DOHH2 (cell line): ENCODE measurements at regions not wholly inside any gene's neighbourhood (a gene's known extent, or its start where the extent isn't known, plus 50 kb on each side); places are given as distances from the start of the nearest gene placed in this dataset.

Experiments used
- EZH2phosphoT487 ChIP-seq: fragments of 200-600 bp; sonication (generic); IDR thresholded peaks from 2 replicates; pipeline ENCODE4 v1.6.1; 2017; ENCODE audit warnings: borderline replicate concordance, mild to moderate bottlenecking, antibody characterized with exemption, low read length, moderate library complexity, mixed read lengths
- TF ChIP-seq, protein P1 (sequence below): fragments of 200-600 bp; sonication (generic); IDR thresholded peaks from one replicate; pipeline ENCODE4 v1.5.1; 2014; ENCODE audit warnings: antibody characterized with exemption, mild to moderate bottlenecking, low read depth, low read length; ENCODE audit not compliant: poor library complexity, severe bottlenecking

DNA sequence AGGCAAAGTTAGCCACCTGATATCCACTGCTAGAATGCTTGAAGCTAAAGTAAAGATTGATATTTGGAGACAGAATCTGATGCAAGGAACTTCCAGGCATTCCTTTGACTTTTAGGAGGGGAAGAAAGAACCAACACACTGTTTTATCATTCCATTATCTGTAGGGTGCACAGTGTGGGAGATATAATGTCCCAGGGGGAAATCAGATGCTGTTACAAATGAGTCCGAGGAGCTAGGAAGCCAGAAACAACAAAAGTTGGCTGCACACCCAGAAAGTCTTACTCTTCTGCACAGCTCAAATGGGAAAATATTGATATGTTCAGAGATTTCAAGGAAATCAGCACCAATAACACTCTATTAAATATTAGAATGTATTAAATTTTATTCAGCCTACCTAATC, 113.6 kb upstream of the ROBO1 start:
- TF ChIP-seq, protein P1, sequence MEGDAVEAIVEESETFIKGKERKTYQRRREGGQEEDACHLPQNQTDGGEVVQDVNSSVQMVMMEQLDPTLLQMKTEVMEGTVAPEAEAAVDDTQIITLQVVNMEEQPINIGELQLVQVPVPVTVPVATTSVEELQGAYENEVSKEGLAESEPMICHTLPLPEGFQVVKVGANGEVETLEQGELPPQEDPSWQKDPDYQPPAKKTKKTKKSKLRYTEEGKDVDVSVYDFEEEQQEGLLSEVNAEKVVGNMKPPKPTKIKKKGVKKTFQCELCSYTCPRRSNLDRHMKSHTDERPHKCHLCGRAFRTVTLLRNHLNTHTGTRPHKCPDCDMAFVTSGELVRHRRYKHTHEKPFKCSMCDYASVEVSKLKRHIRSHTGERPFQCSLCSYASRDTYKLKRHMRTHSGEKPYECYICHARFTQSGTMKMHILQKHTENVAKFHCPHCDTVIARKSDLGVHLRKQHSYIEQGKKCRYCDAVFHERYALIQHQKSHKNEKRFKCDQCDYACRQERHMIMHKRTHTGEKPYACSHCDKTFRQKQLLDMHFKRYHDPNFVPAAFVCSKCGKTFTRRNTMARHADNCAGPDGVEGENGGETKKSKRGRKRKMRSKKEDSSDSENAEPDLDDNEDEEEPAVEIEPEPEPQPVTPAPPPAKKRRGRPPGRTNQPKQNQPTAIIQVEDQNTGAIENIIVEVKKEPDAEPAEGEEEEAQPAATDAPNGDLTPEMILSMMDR = no peak
- no peak for TF ChIP-seq EZH2phosphoT487
